ENCODE measurements at regions not wholly inside any gene's neighbourhood (a gene's known extent, or its start where the extent isn't known, plus 50 kb on each side); places are given as distances from the start of the nearest gene placed in this dataset.
"Not testable (repeated sequence)": the region's sequence is repeated elsewhere in the genome, so short reads cannot be mapped to it uniquely, and the experiment has no call there.

DNA sequence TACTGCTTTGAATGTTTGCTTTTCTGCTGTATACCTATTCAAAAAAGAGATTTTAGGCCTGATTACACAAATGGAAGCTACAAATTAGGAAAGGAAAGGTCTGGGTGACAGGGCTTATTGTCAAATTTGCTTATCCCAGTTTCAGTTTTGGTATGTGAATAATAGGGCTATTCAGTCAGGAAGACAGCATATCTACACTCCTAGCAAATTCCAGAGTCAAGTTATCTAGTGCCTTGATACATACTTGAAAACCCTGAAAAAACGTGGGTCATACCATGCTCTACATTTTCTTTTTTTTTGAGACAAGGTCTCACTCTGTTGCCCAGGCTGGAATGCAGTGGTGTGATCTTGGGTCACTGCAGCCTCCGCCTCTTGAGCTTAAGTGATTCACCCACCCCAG, 59.2 kb upstream of the CCDC180 start:
- H3K4me2 ChIP-seq (ENCODE audit: insufficient read depth, low read length); H3K27ac ChIP-seq (ENCODE audit: low read length); H3K36me3 ChIP-seq (ENCODE audit: insufficient read depth, low read length); H3K27me3 ChIP-seq (ENCODE audit: insufficient read depth, low read length, poor library complexity); H2AFZ ChIP-seq (ENCODE audit: low read depth, low read length); ATAC-seq (ENCODE audit: insufficient read depth, low read depth); H3K4me3 ChIP-seq (ENCODE audit: low read depth in 1 of 2, low read length in 2 of 2); H3K79me2 ChIP-seq (ENCODE audit: insufficient read depth, low read length); H3K9me3 ChIP-seq (ENCODE audit: insufficient read depth, low read length, severe bottlenecking); H3K4me1 ChIP-seq (ENCODE audit: insufficient read depth, low read length); DNase-seq; H4K20me1 ChIP-seq (ENCODE audit: insufficient read depth, low read length); H3K9ac ChIP-seq (ENCODE audit: low read depth, low read length): not testable (repeated sequence)

DNA sequence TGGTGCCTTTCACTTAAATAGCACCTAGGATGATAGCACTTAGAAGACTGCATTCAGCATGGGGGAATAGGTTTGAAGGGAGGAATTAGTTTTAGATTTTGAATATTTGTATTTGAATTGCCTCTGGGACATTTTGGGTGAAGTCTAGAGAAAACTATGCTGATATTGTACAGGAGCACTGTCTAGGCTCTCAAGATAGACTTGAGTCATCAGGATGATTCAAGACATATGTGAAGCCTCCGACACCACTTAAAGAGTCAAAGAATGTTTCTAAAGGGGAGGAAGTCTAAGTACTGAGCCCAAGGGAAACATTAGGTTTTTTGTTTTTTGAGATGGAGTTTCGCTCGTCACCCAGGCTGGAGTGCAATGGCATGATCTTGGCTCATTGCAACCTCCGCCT, 63.9 kb upstream of the CCDC180 start:
- TF ChIP-seq, protein P1, sequence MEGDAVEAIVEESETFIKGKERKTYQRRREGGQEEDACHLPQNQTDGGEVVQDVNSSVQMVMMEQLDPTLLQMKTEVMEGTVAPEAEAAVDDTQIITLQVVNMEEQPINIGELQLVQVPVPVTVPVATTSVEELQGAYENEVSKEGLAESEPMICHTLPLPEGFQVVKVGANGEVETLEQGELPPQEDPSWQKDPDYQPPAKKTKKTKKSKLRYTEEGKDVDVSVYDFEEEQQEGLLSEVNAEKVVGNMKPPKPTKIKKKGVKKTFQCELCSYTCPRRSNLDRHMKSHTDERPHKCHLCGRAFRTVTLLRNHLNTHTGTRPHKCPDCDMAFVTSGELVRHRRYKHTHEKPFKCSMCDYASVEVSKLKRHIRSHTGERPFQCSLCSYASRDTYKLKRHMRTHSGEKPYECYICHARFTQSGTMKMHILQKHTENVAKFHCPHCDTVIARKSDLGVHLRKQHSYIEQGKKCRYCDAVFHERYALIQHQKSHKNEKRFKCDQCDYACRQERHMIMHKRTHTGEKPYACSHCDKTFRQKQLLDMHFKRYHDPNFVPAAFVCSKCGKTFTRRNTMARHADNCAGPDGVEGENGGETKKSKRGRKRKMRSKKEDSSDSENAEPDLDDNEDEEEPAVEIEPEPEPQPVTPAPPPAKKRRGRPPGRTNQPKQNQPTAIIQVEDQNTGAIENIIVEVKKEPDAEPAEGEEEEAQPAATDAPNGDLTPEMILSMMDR (IDR thresholded peaks at IDR 0.05; ENCODE audit: borderline replicate concordance, extremely low read depth, low read length, poor library complexity, severe bottlenecking): no peak
- TF ChIP-seq EZH2 (IDR thresholded peaks at IDR 0.05; ENCODE audit: borderline replicate concordance, low read depth, low read length, severe bottlenecking): no peak
- Histone ChIP-seq H3K36me3 (ENCODE audit: insufficient read depth, low read length) (no peaks in the 10 kb centered on the region), H3K79me2 (ENCODE audit: insufficient read depth, low read length) (peaks cover 34% of the 10 kb centered on the region), H3K4me1 (ENCODE audit: insufficient read depth, low read length) (peaks cover 12% of the 10 kb centered on the region), H3K9me3 (ENCODE audit: insufficient read depth, low read length, severe bottlenecking) (no peaks in the 10 kb centered on the region), H4K20me1 (ENCODE audit: insufficient read depth, low read length) (no peaks in the 10 kb centered on the region), H2AFZ (ENCODE audit: low read depth, low read length) (no peak overlapping the region), H3K9ac (ENCODE audit: low read depth, low read length) (no peak overlapping the region), H3K27ac (ENCODE audit: low read length) (no peak overlapping the region), H3K4me2 (ENCODE audit: insufficient read depth, low read length) (no peak overlapping the region), H3K4me3 (ENCODE audit: low read depth in 1 of 2, low read length in 2 of 2) (no peak overlapping the region), H3K27me3 (ENCODE audit: insufficient read depth, low read length, poor library complexity) (no peaks in the 10 kb centered on the region)
- DNase-seq (no peak), ATAC-seq (ENCODE audit: insufficient read depth, low read depth) (no peak)

- Histone ChIP-seq H3K4me1 (ENCODE audit: insufficient read depth, low read length) (peaks cover 23% of the 10 kb centered on the region), H3K79me2 (ENCODE audit: insufficient read depth, low read length) (peaks cover 49% of the 10 kb centered on the region)
- not testable (repeated sequence) for H3K4me2 ChIP-seq (ENCODE audit: insufficient read depth, low read length); H2AFZ ChIP-seq (ENCODE audit: low read depth, low read length); H3K36me3 ChIP-seq (ENCODE audit: insufficient read depth, low read length); H3K4me3 ChIP-seq (ENCODE audit: low read depth in 1 of 2, low read length in 2 of 2); H3K9me3 ChIP-seq (ENCODE audit: insufficient read depth, low read length, severe bottlenecking); H4K20me1 ChIP-seq (ENCODE audit: insufficient read depth, low read length); H3K27ac ChIP-seq (ENCODE audit: low read length); DNase-seq; ATAC-seq (ENCODE audit: insufficient read depth, low read depth); H3K27me3 ChIP-seq (ENCODE audit: insufficient read depth, low read length, poor library complexity); H3K9ac ChIP-seq (ENCODE audit: low read depth, low read length)
Observed at GRCh38 chr9:97241430-97241829, 66.0 kb upstream of the CCDC180 start.

DNA sequence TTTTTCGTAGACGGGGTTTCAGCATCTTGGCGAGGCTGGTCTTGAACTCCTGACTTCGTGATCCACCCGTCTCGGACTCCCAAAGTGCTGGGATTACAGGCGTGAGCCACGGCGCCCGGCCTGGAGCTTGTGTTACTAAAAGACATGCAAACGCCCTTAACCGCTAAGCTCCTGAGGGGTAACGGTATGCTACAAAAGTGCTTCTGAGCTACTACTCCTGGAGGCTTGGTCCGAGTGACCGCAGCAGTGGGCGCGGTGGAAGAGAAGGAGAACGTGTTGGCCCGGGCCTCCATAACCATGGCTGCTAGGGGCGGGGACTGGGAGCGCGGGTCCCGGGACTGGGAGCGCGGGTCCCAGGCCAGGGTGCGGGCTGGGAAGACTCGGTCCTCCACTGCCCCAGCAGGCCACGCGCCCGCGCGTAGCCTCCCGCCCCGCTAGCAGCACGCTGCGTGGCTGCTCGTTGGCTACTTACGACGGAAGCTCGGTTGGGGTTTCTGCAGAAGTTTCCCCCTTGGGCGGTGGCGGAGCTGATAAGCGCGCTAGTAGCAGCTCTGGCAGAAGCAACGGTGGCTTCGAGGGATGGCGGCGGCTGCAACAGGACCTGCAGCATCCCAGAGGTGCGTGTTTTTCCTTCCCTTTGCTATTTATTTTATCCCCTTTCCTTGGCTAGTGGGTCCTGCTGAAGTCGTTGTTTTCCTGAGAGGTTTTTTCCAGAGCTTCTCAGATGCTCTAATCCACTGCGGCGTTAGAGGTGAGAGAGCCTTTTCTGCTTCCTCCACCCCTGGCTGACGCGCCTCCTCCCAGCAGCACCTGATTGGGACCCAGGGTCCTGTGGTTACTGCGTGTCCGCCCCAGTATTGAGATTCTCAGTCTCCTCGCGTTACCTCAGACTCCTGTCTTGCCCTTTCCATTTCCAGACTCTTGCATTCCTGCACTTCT, 69.2 kb upstream of the CCDC180 start:
- H3K9me3 ChIP-seq (ENCODE audit: insufficient read depth, low read length, severe bottlenecking): no peaks in the 10 kb centered on the region
- H3K9ac ChIP-seq (ENCODE audit: low read depth, low read length): peak overlapping the region; percentile 81
- peak overlapping the region; percentile 83 for H3K4me2 ChIP-seq (ENCODE audit: insufficient read depth, low read length)
- no peaks in the 10 kb centered on the region for H4K20me1 ChIP-seq (ENCODE audit: insufficient read depth, low read length)
- H3K4me1 ChIP-seq (ENCODE audit: insufficient read depth, low read length): peaks cover 25% of the 10 kb centered on the region
- no peak for TF ChIP-seq EZH2 (IDR thresholded peaks at IDR 0.05; ENCODE audit: borderline replicate concordance, low read depth, low read length, severe bottlenecking)
- TF ChIP-seq, protein P1 (IDR thresholded peaks at IDR 0.05; ENCODE audit: borderline replicate concordance, extremely low read depth, low read length, poor library complexity, severe bottlenecking): no peak
- H3K79me2 ChIP-seq (ENCODE audit: insufficient read depth, low read length): peaks cover 52% of the 10 kb centered on the region
- H3K27me3 ChIP-seq (ENCODE audit: insufficient read depth, low read length, poor library complexity): no peaks in the 10 kb centered on the region
- ATAC-seq (ENCODE audit: insufficient read depth, low read depth) (peak; percentile 87), DNase-seq (peak; percentile 81)
- H3K27ac ChIP-seq (ENCODE audit: low read length): peak overlapping the region; percentile 88
- H3K4me3 ChIP-seq (ENCODE audit: low read depth in 1 of 2, low read length in 2 of 2): peak overlapping the region; percentile 47 to 77; a peak in 3 of 4 replicates
- no peaks in the 10 kb centered on the region for H3K36me3 ChIP-seq (ENCODE audit: insufficient read depth, low read length)
- peak overlapping the region; percentile 89 for H2AFZ ChIP-seq (ENCODE audit: low read depth, low read length)

Measured in DND-41 (cell line).